Activated CD4-positive, CD25-positive, alpha-beta regulatory T cell (primary cell): ENCODE measurements at regions not wholly inside any gene's neighbourhood (a gene's known extent, or its start where the extent isn't known, plus 50 kb on each side); places are given as distances from the start of the nearest gene placed in this dataset.

Source experiments
- DNase-seq, 4 experiments: peaks; one replicate each; lab custom pipeline; 2025; lab: John Stamatoyannopoulos, UW

- no peak for DNase-seq
These were observed 85.3 kb downstream of the MATN1 start for GRCh38 chr1:30638086-30638485.

DNA sequence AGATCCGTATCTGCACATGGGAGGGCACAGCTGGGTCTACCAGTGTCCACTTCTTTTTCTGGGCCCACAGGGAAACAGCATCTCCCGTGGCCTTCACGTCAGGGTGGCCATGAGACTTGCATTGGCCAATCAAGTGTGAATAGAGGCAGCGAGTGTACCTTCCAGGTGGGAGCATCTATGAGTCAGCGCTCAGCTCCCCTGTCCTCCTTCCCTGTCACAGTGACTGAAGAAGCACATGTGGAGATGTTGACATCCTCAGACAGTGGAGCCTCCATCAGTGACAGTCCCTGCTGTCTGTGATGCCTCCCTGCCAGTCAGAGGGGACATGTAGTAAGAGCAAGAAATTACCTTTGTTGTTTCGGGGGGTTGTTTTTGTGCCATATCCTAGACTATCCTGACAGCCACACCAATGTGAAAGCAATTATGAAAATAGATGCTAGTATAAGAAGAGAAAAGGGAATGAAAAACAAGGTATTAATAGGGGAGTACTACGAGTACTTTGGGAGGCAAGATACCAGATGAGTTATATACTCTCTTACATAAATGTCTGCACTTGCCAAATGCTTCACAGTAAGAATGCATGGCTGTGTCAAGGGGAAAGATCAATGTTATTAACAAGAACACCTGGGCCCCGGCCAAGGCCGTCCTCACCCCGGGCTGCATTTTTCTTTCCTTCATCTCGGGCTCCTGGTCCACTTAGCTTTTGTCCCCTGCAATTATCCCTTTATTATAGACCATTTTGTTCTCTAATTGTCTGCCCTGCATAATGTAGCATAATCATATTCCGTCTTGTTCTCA lies 86.0 kb downstream of the MATN1 start:
- DNase-seq, result no peak

- DNase-seq, result no peak
These were observed 86.8 kb downstream of the MATN1 start for GRCh38 chr1:30636621-30637020.

GRCh38 chr1:30635391-30635975 lies 87.9 kb downstream of the MATN1 start:
- no peak for DNase-seq

DNA sequence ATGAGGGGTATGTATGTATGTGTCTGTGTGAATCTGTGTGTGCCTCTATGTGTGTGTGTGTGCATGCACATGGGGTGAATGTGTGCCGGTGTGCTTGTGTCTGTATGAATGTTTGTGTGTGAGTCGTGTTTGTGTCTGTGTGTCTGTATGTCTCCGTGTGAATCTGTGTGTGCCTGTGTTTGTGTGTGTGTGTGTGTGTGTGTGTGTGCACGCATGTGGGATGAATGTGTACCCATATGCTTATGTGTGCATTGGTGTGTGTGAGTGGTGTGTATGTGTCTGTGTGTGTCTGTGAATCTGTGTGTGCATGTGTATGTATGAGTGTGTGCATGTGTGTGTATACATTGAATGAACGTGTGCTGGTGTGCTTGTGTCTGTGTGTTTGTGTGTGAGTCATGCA lies 88.9 kb downstream of the MATN1 start:
- no peak for DNase-seq

DNA sequence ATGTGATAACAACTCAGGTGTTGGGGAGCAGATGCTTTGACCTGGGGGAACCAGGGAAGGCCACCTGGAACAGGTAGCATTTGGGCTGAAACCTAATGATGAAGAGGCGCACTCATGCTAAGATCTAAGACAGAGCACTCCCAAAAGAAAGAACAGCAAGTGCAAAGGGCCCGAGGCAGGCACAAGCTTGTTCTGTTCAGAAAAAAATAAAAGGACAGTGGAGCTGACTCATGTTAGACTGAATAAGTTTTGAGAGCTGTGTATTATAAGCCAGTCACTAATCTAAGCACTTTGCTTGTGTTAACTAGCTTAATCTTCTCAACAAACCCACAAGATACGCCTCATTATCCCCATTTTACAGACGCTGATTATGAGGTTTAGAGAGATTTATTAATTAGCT lies 90.1 kb downstream of the MATN1 start:
- DNase-seq, result no peak

- DNase-seq, result no peak
These were observed 90.9 kb downstream of the MATN1 start for GRCh38 chr1:30632481-30632880.

GRCh38 chr1:30631700-30632099 lies 91.7 kb downstream of the MATN1 start:
- DNase-seq, result no peak

DNA sequence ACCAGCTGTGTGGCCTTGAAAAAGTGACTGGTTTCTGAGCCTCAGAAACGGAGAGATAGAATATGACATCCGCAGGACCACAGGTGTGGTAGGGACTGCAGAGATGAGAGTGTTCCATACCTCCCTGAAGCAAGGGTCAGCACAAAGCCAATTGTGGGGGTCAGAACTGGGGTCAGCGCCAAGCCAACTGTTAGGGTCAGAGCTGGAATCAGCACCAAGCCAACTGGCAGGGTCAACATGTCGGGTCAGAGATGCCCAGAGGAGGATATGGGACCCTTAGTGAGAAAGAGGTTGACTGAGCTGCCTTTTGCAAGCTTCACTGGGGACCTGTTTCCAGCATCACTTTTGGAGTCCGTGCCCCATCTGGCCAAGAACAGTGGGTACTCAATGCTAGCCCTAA lies 93.9 kb downstream of the MATN1 start:
- no peak for DNase-seq

DNA sequence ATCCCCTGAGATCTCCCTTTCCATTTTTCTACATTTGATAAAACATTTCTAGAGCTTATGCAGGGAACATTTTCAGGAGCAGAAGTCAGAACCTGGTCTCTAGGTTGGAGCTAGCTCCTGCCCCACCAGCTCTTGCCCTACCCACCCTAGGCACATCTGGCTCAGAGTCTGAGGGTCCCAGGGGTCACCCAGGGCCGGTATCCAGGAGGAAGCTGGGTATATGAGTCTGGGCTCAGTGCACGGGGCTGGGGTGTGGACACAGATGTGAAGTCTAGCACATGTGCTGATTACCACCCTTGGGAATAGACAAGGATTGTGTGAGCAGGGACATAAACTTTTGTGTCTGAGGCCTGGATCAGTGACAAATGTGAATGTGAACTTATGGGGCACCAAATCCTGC lies 95.4 kb downstream of the MATN1 start:
- no peak for DNase-seq

DNA sequence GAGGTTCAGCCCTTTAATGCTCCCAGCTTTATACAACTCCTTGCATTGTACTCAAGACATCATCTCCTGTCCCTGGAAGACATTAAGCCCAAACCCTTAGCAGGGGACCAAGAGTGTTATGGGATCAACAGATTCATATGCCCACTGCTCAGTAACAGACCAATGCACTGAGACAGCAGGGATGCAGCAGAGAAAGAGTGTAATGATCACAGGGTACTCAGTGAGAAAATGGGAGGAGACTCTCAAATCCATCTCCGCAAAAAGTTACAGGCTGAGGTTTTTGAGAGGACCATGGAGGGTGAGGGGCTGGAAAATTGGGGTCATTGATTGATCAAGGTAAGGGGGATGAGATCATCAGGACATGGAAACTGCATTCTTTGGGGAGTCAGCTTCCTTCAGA lies 96.2 kb downstream of the MATN1 start:
- no peak for DNase-seq

- no peak for DNase-seq
These were observed 100.0 kb downstream of the MATN1 start for GRCh38 chr1:30623431-30623830.

- no peak for DNase-seq
These were observed 103.8 kb downstream of the MATN1 start for GRCh38 chr1:30619619-30620018.

GRCh38 chr1:30618335-30618747 lies 105.0 kb downstream of the MATN1 start:
- no peak for DNase-seq

GRCh38 chr1:30616759-30617158 lies 106.6 kb downstream of the MATN1 start:
- DNase-seq, result no peak

DNA sequence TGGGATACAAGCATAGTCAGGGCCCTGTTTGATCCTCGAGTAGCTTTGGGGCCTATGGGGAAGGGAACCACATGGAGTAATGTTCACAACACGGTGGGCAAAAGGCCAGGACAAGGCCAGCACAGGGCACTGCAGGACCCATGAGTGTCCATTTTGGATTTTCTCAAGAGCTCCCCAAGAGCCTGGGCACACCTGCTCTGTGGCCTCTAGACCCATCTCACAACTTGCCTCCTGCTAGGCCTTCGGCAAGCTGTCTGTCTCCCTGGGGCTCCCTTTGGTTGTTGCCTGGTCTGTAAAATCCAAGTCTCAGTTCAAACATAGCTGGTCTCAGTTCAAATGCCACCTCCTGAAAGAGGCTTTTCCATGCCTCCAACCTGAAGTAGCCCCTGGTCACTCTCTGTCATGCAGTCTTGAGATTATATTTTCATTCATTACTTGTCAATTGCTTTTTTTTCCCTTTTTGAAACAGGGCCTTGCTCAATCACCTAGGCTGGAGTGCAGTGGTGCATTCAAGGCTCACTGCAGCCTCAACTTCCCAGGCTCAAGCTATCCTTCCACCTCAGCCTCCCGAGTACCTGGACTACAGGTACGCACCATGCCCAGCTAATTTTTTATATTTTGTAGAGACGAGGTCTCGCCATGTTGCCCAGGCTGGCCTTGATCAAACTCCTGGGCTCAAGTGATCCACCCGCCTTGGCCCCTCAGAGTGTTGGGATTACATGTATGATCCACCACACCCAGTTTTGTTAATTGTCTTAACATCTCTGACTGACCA lies 107.4 kb downstream of the MATN1 start:
- no peak for DNase-seq

GRCh38 chr1:30615076-30615795 lies 108.1 kb downstream of the MATN1 start:
- no peak for DNase-seq

- no peak for DNase-seq
These were observed 110.2 kb downstream of the MATN1 start for GRCh38 chr1:30613188-30613587.

DNA sequence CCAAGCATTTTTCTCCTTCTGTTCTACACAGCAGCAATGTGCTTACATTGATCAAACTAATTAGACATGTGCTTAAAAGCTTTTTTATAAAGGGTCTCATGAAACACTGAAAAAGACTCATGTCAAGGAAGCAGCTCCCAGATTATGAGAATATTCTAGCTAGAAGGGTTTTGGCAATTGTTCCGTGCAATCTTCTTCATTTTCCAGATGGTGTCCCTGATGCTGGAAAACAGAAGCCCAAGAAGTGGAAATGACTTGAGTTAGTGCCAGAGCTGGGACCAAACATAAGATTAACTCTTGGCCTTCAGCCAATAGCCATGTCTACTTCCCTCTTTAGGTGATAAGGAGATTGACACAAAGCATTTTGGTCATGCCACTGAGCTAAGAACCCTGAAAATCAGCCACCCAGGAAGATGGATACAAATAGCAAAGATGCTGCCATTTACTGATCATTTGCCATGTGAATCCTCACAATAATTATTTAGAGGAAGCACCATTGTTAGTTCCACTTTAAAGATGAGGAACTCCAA lies 110.8 kb downstream of the MATN1 start:
- DNase-seq, result no peak

- no peak for DNase-seq
These were observed 111.6 kb downstream of the MATN1 start for GRCh38 chr1:30611741-30612309.

DNA sequence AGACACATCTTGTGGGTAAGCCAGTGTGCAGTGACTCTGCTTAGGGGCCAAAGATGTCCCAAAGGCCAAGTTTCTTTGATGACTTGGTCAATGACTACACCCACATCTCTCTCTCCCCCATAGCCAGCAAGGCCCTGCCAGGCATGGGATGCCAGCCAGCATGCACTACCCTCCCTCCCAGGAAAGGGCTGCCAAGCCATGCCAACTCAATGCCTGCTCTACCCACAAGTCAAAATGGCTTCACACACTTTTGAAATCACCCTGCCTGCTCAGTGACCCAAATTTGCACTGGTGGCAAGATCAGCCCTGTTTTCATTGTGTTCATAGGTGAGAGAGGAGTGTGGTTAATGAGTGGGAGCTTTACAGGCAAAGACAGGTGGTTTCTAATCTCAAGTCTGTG lies 112.5 kb downstream of the MATN1 start:
- DNase-seq, result no peak

GRCh38 chr1:30609999-30610345 lies 113.4 kb downstream of the MATN1 start:
- no peak for DNase-seq
